T-helper 17 cell (primary cell): ENCODE measurements at regions not wholly inside any gene's neighbourhood (a gene's known extent, or its start where the extent isn't known, plus 50 kb on each side); places are given as distances from the start of the nearest gene placed in this dataset.

Experiments used
- ATAC-seq: fragments of 150-1000 bp; cut with Tn5 transposase; 2 replicates; pipeline ENCODE4 v1.10.0; 2021; ENCODE audit warnings: mild to moderate bottlenecking, moderate library complexity
- DNase-seq, 3 donors: peaks; one replicate each; pipeline versions ENCODE4 v3.0.0 to v3.0.0-alpha.2; 2020 to 2021
- H3K9me3 ChIP-seq: one replicate; pipeline ENCODE4 v1.7.0; 2013; ENCODE audit warnings: low read length, mild to moderate bottlenecking; ENCODE audit not compliant: control insufficient read depth, poor library complexity, severe bottlenecking
- H3K27ac Mint-ChIP-seq: one replicate; pipeline ENCODE4 v1.8.0; 2022; ENCODE audit warnings: mild to moderate bottlenecking, moderate library complexity, mixed read lengths
- H3K27me3 Mint-ChIP-seq: one replicate; pipeline ENCODE4 v1.8.0; 2022; ENCODE audit warnings: mixed read lengths
- H3K36me3 Mint-ChIP-seq: one replicate; pipeline ENCODE4 v1.8.0; 2022; ENCODE audit warnings: low read depth, mixed read lengths
- H3K4me1 Mint-ChIP-seq: one replicate; pipeline ENCODE4 v1.8.0; 2022; ENCODE audit warnings: mild to moderate bottlenecking, mixed read lengths
- H3K4me3 Mint-ChIP-seq: one replicate; pipeline ENCODE4 v1.8.0; 2022; ENCODE audit warnings: mild to moderate bottlenecking, moderate library complexity, mixed read lengths

GRCh38 chrX:139078342-139078741 lies 366.8 kb upstream of the FGF13 start:
- H3K27me3 Mint-ChIP-seq = no peaks in the 10 kb centered on the region
- no peaks in the 10 kb centered on the region for H3K4me1 Mint-ChIP-seq
- H3K27ac Mint-ChIP-seq = no peak overlapping the region
- ATAC-seq = no peak
- no peak overlapping the region for H3K4me3 Mint-ChIP-seq
- no peaks in the 10 kb centered on the region for H3K36me3 Mint-ChIP-seq
- H3K9me3 ChIP-seq = no peaks in the 10 kb centered on the region
- DNase-seq = no peak

GRCh38 chrX:139077281-139078250 lies 366.0 kb upstream of the FGF13 start:
- no peak for DNase-seq
- no peak overlapping the region for H3K27ac Mint-ChIP-seq
- H3K4me1 Mint-ChIP-seq = no peaks in the 10 kb centered on the region
- H3K4me3 Mint-ChIP-seq = no peak overlapping the region
- H3K27me3 Mint-ChIP-seq = no peaks in the 10 kb centered on the region
- H3K36me3 Mint-ChIP-seq = no peaks in the 10 kb centered on the region
- no peaks in the 10 kb centered on the region for H3K9me3 ChIP-seq
- ATAC-seq = no peak

- no peaks in the 10 kb centered on the region for H3K9me3 ChIP-seq
- no peak for DNase-seq
- no peaks in the 10 kb centered on the region for H3K36me3 Mint-ChIP-seq
- H3K27ac Mint-ChIP-seq = no peak overlapping the region
- no peaks in the 10 kb centered on the region for H3K27me3 Mint-ChIP-seq
- H3K4me1 Mint-ChIP-seq = no peaks in the 10 kb centered on the region
- no peak overlapping the region for H3K4me3 Mint-ChIP-seq
- no peak for ATAC-seq
Observed at GRCh38 chrX:139063364-139063763, 351.8 kb upstream of the FGF13 start.

GRCh38 chrX:139058831-139059495 lies 347.4 kb upstream of the FGF13 start:
- Mint-ChIP-seq H3K36me3 (no peaks in the 10 kb centered on the region), H3K4me1 (no peaks in the 10 kb centered on the region), H3K27me3 (no peaks in the 10 kb centered on the region), H3K4me3 (no peak overlapping the region), H3K27ac (no peak overlapping the region)
- no peak for ATAC-seq
- H3K9me3 ChIP-seq = no peaks in the 10 kb centered on the region
- DNase-seq = no peak

GRCh38 chrX:139052461-139052860 lies 340.9 kb upstream of the FGF13 start:
- DNase-seq (no peak), ATAC-seq (no peak)
- Mint-ChIP-seq H3K27ac (no peak overlapping the region), H3K36me3 (no peaks in the 10 kb centered on the region), H3K4me1 (no peaks in the 10 kb centered on the region), H3K4me3 (no peak overlapping the region), H3K27me3 (no peaks in the 10 kb centered on the region)
- H3K9me3 ChIP-seq = no peaks in the 10 kb centered on the region

- H3K9me3 ChIP-seq = no peaks in the 10 kb centered on the region
- DNase-seq (no peak), ATAC-seq (no peak)
- no peaks in the 10 kb centered on the region for H3K4me1 Mint-ChIP-seq
- no peak overlapping the region for H3K27ac Mint-ChIP-seq
- no peaks in the 10 kb centered on the region for H3K36me3 Mint-ChIP-seq
- H3K4me3 Mint-ChIP-seq = no peak overlapping the region
- no peaks in the 10 kb centered on the region for H3K27me3 Mint-ChIP-seq
Observed at GRCh38 chrX:139049465-139049864, 337.9 kb upstream of the FGF13 start.

GRCh38 chrX:139044680-139045079 lies 333.2 kb upstream of the FGF13 start:
- H3K27ac Mint-ChIP-seq = no peak overlapping the region
- no peak for ATAC-seq
- no peaks in the 10 kb centered on the region for H3K27me3 Mint-ChIP-seq
- no peak overlapping the region for H3K4me3 Mint-ChIP-seq
- H3K9me3 ChIP-seq = no peaks in the 10 kb centered on the region
- H3K36me3 Mint-ChIP-seq = no peaks in the 10 kb centered on the region
- H3K4me1 Mint-ChIP-seq = no peaks in the 10 kb centered on the region
- no peak for DNase-seq

- Mint-ChIP-seq H3K27me3 (no peaks in the 10 kb centered on the region), H3K4me1 (no peaks in the 10 kb centered on the region), H3K36me3 (no peaks in the 10 kb centered on the region), H3K27ac (no peak overlapping the region), H3K4me3 (no peak overlapping the region)
- H3K9me3 ChIP-seq = no peaks in the 10 kb centered on the region
- DNase-seq = no peak
- no peak for ATAC-seq
Observed at GRCh38 chrX:139039041-139039440, 327.5 kb upstream of the FGF13 start.

- ATAC-seq (no peak), DNase-seq (no peak)
- Mint-ChIP-seq H3K27me3 (no peaks in the 10 kb centered on the region), H3K4me3 (no peak overlapping the region), H3K27ac (no peak overlapping the region), H3K36me3 (no peaks in the 10 kb centered on the region), H3K4me1 (no peaks in the 10 kb centered on the region)
- no peaks in the 10 kb centered on the region for H3K9me3 ChIP-seq
Observed at GRCh38 chrX:139026811-139027210, 315.3 kb upstream of the FGF13 start.

GRCh38 chrX:139026406-139026805 lies 314.9 kb upstream of the FGF13 start:
- H3K4me1 Mint-ChIP-seq = no peaks in the 10 kb centered on the region
- no peak overlapping the region for H3K27ac Mint-ChIP-seq
- H3K27me3 Mint-ChIP-seq = no peaks in the 10 kb centered on the region
- ATAC-seq = no peak
- no peaks in the 10 kb centered on the region for H3K36me3 Mint-ChIP-seq
- DNase-seq = no peak
- no peak overlapping the region for H3K4me3 Mint-ChIP-seq
- H3K9me3 ChIP-seq = no peaks in the 10 kb centered on the region

GRCh38 chrX:139025816-139026215 lies 314.3 kb upstream of the FGF13 start:
- H3K4me3 Mint-ChIP-seq = no peak overlapping the region
- DNase-seq (no peak), ATAC-seq (no peak)
- H3K4me1 Mint-ChIP-seq = no peaks in the 10 kb centered on the region
- no peaks in the 10 kb centered on the region for H3K9me3 ChIP-seq
- H3K27ac Mint-ChIP-seq = no peak overlapping the region
- no peaks in the 10 kb centered on the region for H3K27me3 Mint-ChIP-seq
- no peaks in the 10 kb centered on the region for H3K36me3 Mint-ChIP-seq

GRCh38 chrX:139023531-139023930 lies 312.0 kb upstream of the FGF13 start:
- Mint-ChIP-seq H3K36me3 (no peaks in the 10 kb centered on the region), H3K27me3 (no peaks in the 10 kb centered on the region), H3K4me1 (no peaks in the 10 kb centered on the region), H3K27ac (no peak overlapping the region), H3K4me3 (no peak overlapping the region)
- DNase-seq = no peak
- no peaks in the 10 kb centered on the region for H3K9me3 ChIP-seq
- ATAC-seq = no peak

- Mint-ChIP-seq H3K27ac (no peak overlapping the region), H3K36me3 (no peaks in the 10 kb centered on the region), H3K4me3 (no peak overlapping the region), H3K4me1 (no peaks in the 10 kb centered on the region), H3K27me3 (no peaks in the 10 kb centered on the region)
- ATAC-seq (no peak), DNase-seq (no peak)
- H3K9me3 ChIP-seq = no peaks in the 10 kb centered on the region
Observed at GRCh38 chrX:139020801-139021200, 309.3 kb upstream of the FGF13 start.

GRCh38 chrX:139018436-139018835 lies 306.9 kb upstream of the FGF13 start:
- ATAC-seq (no peak), DNase-seq (no peak)
- no peaks in the 10 kb centered on the region for H3K4me1 Mint-ChIP-seq
- no peak overlapping the region for H3K4me3 Mint-ChIP-seq
- H3K27ac Mint-ChIP-seq = no peak overlapping the region
- H3K9me3 ChIP-seq = no peaks in the 10 kb centered on the region
- H3K36me3 Mint-ChIP-seq = no peaks in the 10 kb centered on the region
- no peaks in the 10 kb centered on the region for H3K27me3 Mint-ChIP-seq
